SJSA1 (cell line): ENCODE measurements at regions not wholly inside any gene's neighbourhood (a gene's known extent, or its start where the extent isn't known, plus 50 kb on each side); places are given as distances from the start of the nearest gene placed in this dataset.

Source experiments
- DNase-seq, 2 experiments: peaks; one replicate each; pipeline ENCODE4 v3.0.0-alpha.2; 2015 to 2020; ENCODE audit warnings: low spot score in 2 of 2, low read depth in 1 of 2
- H3K27ac ChIP-seq: fragments of 250-450 bp; sonication (Bioruptor Pico); 2 replicates; pipeline ENCODE4 v1.5.1; 2020; ENCODE audit warnings: mild to moderate bottlenecking, moderate library complexity
- H3K27me3 ChIP-seq: fragments of 250-450 bp; sonication (Bioruptor Pico); replicated peaks from 2 replicates; pipeline ENCODE4 v1.5.1; 2020; ENCODE audit warnings: mild to moderate bottlenecking, moderate library complexity
- H3K36me3 ChIP-seq: fragments of 250-450 bp; sonication (Bioruptor Pico); 2 replicates; pipeline ENCODE4 v1.5.1; 2020; ENCODE audit warnings: mild to moderate bottlenecking
- H3K4me1 ChIP-seq: fragments of 250-450 bp; sonication (Bioruptor Pico); replicated peaks from 2 replicates; pipeline ENCODE4 v1.6.1; 2021; ENCODE audit warnings: mild to moderate bottlenecking
- H3K4me3 ChIP-seq: fragments of 250-450 bp; sonication (Bioruptor Pico); 2 replicates; pipeline ENCODE4 v1.5.1; 2020; ENCODE audit warnings: mild to moderate bottlenecking
- H3K9me3 ChIP-seq: fragments of 250-450 bp; sonication (Bioruptor Pico); replicated peaks from 2 replicates; pipeline ENCODE4 v1.5.1; 2020; ENCODE audit warnings: mild to moderate bottlenecking

DNA sequence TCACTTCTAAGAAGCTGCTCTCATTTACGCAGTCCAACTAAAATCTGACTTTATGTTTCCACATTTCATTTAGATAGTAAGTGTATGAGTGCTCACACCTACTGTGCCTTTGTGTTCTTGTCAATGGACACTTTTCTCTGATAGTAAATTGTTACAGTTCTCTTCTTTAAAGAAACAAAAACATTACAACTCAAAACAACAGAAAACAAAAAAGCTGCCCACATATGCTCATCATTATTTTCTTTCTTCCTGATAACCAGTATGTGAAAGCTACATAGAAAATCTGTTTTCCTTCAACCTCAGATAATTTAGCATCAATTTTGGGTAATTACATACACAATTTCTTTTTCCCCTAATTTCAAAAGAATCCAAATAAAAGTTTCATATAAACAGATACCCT lies 1247.8 kb upstream of the NXPH2 start:
- Histone ChIP-seq H3K27me3 (no peaks in the 10 kb centered on the region), H3K36me3 (no peaks in the 10 kb centered on the region), H3K4me1 (no peaks in the 10 kb centered on the region), H3K4me3 (no peak overlapping the region), H3K27ac (no peak overlapping the region), H3K9me3 (no peaks in the 10 kb centered on the region; the same call in 1 of the 2 replicates)
- no peak for DNase-seq

- H3K27me3 ChIP-seq = no peaks in the 10 kb centered on the region
- no peak for DNase-seq
Observed at GRCh38 chr2:140027320-140027719, 1247.1 kb upstream of the NXPH2 start.

DNA sequence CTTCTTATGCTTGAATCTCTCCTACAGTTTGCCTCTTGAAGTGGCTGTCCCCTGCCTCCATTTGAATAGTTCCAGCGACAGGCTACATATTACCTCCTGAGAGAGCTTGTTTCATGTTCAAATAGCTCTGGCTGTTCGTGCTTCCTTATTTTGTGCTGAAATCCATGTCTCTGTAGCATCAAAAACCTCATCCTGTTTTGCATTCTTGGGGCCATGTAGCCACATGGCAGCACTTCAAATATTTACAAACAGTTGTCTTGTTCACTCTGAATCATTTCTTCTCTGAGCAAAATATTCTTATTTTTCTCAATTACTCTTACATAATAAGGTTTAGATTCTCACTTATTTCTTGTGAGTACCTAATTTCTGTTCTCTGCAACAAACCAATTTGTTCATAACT lies 1243.1 kb upstream of the NXPH2 start:
- no peaks in the 10 kb centered on the region for H3K27me3 ChIP-seq
- H3K9me3 ChIP-seq = no peaks in the 10 kb centered on the region; the same call in 1 of the 2 replicates
- DNase-seq = no peak
- H3K36me3 ChIP-seq = no peaks in the 10 kb centered on the region
- no peak overlapping the region for H3K4me3 ChIP-seq
- no peak overlapping the region for H3K27ac ChIP-seq
- H3K4me1 ChIP-seq = no peaks in the 10 kb centered on the region

More at GRCh38 chr2:140027320-140027719, 1247.1 kb upstream of the NXPH2 start:
- Histone ChIP-seq H3K27ac (no peak overlapping the region), H3K4me1 (no peaks in the 10 kb centered on the region), H3K9me3 (no peaks in the 10 kb centered on the region; the same call in 1 of the 2 replicates), H3K4me3 (no peak overlapping the region), H3K36me3 (no peaks in the 10 kb centered on the region)

GRCh38 chr2:140018541-140018940 lies 1238.4 kb upstream of the NXPH2 start:
- H3K27me3 ChIP-seq = no peaks in the 10 kb centered on the region
- no peak overlapping the region for H3K27ac ChIP-seq
- no peaks in the 10 kb centered on the region for H3K9me3 ChIP-seq
- H3K36me3 ChIP-seq = no peaks in the 10 kb centered on the region
- H3K4me1 ChIP-seq = no peaks in the 10 kb centered on the region
- DNase-seq = no peak
- no peak overlapping the region for H3K4me3 ChIP-seq

- no peak for DNase-seq
- H3K27me3 ChIP-seq = no peaks in the 10 kb centered on the region
- no peaks in the 10 kb centered on the region for H3K36me3 ChIP-seq
- H3K4me3 ChIP-seq = no peak overlapping the region
- no peaks in the 10 kb centered on the region for H3K9me3 ChIP-seq
- no peak overlapping the region for H3K27ac ChIP-seq
- no peaks in the 10 kb centered on the region for H3K4me1 ChIP-seq
Observed at GRCh38 chr2:140014204-140014546, 1234.0 kb upstream of the NXPH2 start.

- H3K4me3 ChIP-seq = no peak overlapping the region
- no peaks in the 10 kb centered on the region for H3K27me3 ChIP-seq
- no peaks in the 10 kb centered on the region for H3K4me1 ChIP-seq
- no peak overlapping the region for H3K27ac ChIP-seq
- no peaks in the 10 kb centered on the region for H3K9me3 ChIP-seq
- no peaks in the 10 kb centered on the region for H3K36me3 ChIP-seq
- no peak for DNase-seq
Observed at GRCh38 chr2:140013545-140014203, 1233.5 kb upstream of the NXPH2 start.

GRCh38 chr2:140011287-140011686 lies 1231.1 kb upstream of the NXPH2 start:
- no peaks in the 10 kb centered on the region for H3K27me3 ChIP-seq
- no peaks in the 10 kb centered on the region for H3K4me1 ChIP-seq
- no peak overlapping the region for H3K27ac ChIP-seq
- H3K4me3 ChIP-seq = no peak overlapping the region
- H3K9me3 ChIP-seq = no peaks in the 10 kb centered on the region
- no peak for DNase-seq
- H3K36me3 ChIP-seq = no peaks in the 10 kb centered on the region

- no peak overlapping the region for H3K27ac ChIP-seq
- no peaks in the 10 kb centered on the region for H3K9me3 ChIP-seq
- H3K4me1 ChIP-seq = no peaks in the 10 kb centered on the region
- no peaks in the 10 kb centered on the region for H3K36me3 ChIP-seq
- DNase-seq = no peak
- H3K27me3 ChIP-seq = no peaks in the 10 kb centered on the region
- H3K4me3 ChIP-seq = no peak overlapping the region
Observed at GRCh38 chr2:140002110-140002509, 1221.9 kb upstream of the NXPH2 start.

DNA sequence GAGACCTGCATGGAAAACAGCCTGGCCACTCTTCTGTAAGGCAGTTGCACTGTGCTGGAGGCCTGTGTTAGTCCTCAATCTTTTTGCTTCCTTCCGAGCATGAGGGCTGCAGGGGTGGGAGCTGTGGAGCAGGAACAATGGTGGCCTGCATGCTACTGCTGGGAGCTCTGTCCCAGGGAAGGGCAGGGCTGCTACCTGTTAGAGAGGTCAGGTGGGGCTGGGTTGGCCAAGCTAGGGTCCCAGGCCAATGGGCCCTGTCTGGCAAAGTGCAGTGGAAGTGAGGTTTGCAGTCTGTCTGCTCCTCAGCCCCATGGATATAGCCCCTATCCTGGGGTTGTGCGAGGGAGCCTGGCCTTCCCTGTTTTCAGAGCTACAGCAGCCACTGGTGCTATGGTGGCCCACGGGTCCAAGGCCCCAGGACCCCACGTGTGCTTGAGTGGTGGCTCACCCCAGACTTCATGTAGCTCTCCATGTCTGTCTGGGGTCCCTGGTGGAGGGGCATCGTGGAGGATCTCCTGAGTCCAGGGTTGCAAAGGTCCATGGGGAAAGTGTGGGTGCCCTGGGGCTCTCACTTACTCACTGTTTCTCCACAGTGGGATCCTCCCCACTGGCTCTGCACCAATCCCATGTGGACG lies 1212.6 kb upstream of the NXPH2 start:
- no peaks in the 10 kb centered on the region for H3K27me3 ChIP-seq
- no peak overlapping the region for H3K4me3 ChIP-seq
- H3K36me3 ChIP-seq = no peaks in the 10 kb centered on the region
- H3K4me1 ChIP-seq = no peaks in the 10 kb centered on the region
- H3K9me3 ChIP-seq = no peaks in the 10 kb centered on the region
- H3K27ac ChIP-seq = no peak overlapping the region
- no peak for DNase-seq

DNA sequence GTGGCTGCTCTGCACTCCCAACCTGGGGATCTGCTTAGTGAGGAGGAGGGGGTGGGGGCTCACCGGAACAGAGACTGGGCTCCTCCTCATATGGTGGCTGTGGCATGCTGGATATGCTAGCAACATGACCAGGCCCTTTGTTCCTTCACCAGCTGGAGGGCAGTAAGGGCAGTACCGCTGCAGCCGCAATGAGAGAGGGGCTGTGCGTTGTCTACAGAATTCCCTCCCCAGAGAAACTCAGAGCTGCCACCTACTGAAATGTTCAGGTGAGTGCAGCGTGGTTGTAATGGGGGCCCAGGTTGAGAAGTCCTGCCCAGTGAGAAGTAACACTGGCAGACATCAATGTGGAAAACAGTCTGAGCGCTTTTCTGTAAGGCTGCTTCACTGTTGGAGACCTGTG lies 1211.9 kb upstream of the NXPH2 start:
- DNase-seq = no peak
- Histone ChIP-seq H3K27ac (no peak overlapping the region), H3K9me3 (no peaks in the 10 kb centered on the region), H3K4me3 (no peak overlapping the region), H3K27me3 (no peaks in the 10 kb centered on the region), H3K36me3 (no peaks in the 10 kb centered on the region), H3K4me1 (no peaks in the 10 kb centered on the region)

GRCh38 chr2:139990646-139991335 lies 1210.6 kb upstream of the NXPH2 start:
- Histone ChIP-seq H3K36me3 (no peaks in the 10 kb centered on the region), H3K9me3 (no peaks in the 10 kb centered on the region), H3K27ac (no peak overlapping the region), H3K4me1 (no peaks in the 10 kb centered on the region), H3K27me3 (no peaks in the 10 kb centered on the region), H3K4me3 (no peak overlapping the region)
- no peak for DNase-seq

- H3K27me3 ChIP-seq = no peaks in the 10 kb centered on the region
- H3K27ac ChIP-seq = no peak overlapping the region
- H3K36me3 ChIP-seq = no peaks in the 10 kb centered on the region
- H3K4me1 ChIP-seq = no peaks in the 10 kb centered on the region
- 0 out of 2 replicates have a peak, but pooled peaks cover 2% of the 10 kb centered on the region for H3K9me3 ChIP-seq
- no peak for DNase-seq
- H3K4me3 ChIP-seq = no peak overlapping the region
Observed at GRCh38 chr2:139969323-139969722, 1189.1 kb upstream of the NXPH2 start.

GRCh38 chr2:139968588-139968987 lies 1188.4 kb upstream of the NXPH2 start:
- Histone ChIP-seq H3K36me3 (no peaks in the 10 kb centered on the region), H3K4me3 (no peak overlapping the region), H3K9me3 (0 out of 2 replicates have a peak, but pooled peaks cover 2% of the 10 kb centered on the region)

DNA sequence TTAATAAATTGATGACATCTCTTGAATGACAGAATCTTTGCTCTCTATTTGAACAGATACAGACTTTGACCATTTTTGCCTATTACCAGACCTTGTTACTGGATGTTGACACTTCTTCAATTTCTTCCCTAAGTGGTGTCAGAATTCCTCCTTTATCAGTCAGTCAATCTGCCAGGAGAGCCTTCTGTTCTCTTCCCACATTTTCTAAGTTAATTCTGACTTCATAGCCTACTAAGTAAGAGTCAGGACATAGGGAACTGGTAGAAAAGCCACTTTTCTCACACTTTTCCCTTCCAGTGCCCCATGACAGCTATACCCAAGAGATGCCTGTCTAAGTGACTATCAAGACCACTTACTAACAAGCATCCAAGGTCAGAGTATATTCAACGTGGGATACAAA lies 1187.5 kb upstream of the NXPH2 start:
- Histone ChIP-seq H3K4me3 (no peak overlapping the region), H3K36me3 (no peaks in the 10 kb centered on the region), H3K4me1 (no peaks in the 10 kb centered on the region), H3K27ac (no peak overlapping the region), H3K27me3 (no peaks in the 10 kb centered on the region), H3K9me3 (0 out of 2 replicates have a peak, but pooled peaks cover 2% of the 10 kb centered on the region)
- DNase-seq = no peak

More at GRCh38 chr2:139968588-139968987, 1188.4 kb upstream of the NXPH2 start:
- Histone ChIP-seq H3K4me1 (no peaks in the 10 kb centered on the region), H3K27me3 (no peaks in the 10 kb centered on the region), H3K27ac (no peak overlapping the region)
- DNase-seq = no peak
